ENCODE measurements at regions not wholly inside any gene's neighbourhood (a gene's known extent, or its start where the extent isn't known, plus 50 kb on each side); places are given as distances from the start of the nearest gene placed in this dataset.

- Histone ChIP-seq H3K9me2 (ENCODE audit: insufficient read depth) (no peaks in the 10 kb centered on the region), H4K20me1 (ENCODE audit: insufficient read depth) (no peaks in the 10 kb centered on the region), H3K9me3 (ENCODE audit: control insufficient read depth in 1 of 2, insufficient read depth in 1 of 2, low read depth in 1 of 2, low read length in 2 of 2) (no peaks in the 10 kb centered on the region), H3K79me2 (ENCODE audit: insufficient read depth, low read length) (peaks cover 92% of the 10 kb centered on the region), H2AFZ (ENCODE audit: low read depth, low read length, poor library complexity, severe bottlenecking) (no peak overlapping the region), H3K27me3 (ENCODE audit: insufficient read depth, low read length) (no peaks in the 10 kb centered on the region), H3K36me3 (ENCODE audit: control insufficient read depth in 1 of 2, insufficient read depth in 2 of 2, low read length in 2 of 2) (no peaks in the 10 kb centered on the region), H3K4me1 (ENCODE audit: control insufficient read depth in 1 of 2, insufficient read depth in 2 of 2, low read length in 2 of 2) (peaks cover 91 to 97% of the 10 kb centered on the region in 2 experiments), H3K9ac (ENCODE audit: low read length) (peak overlapping the region; percentile 34), H3K4me3 (replicated peaks in 1 of 2; ENCODE audit: low read depth in 1 of 2, low read length in 2 of 2) (no peak overlapping the region), H3K27ac (ENCODE audit: low read depth, low read length) (peak overlapping the region; percentile 100; the same call in 1 of the 2 replicates), H3K4me2 (ENCODE audit: low read length) (0 out of 2 replicates have a peak overlapping the region, but pooled peaks have one; percentile 9)
- ChIA-PET POLR2A (interaction anchor here (0.7 to 2.3 kb wide), 5 partner anchors 10 to 106 kb away, joined by 3 to 5 read pairs (median 3); no protein-coding TSS in a partner anchor), CTCF (interaction anchor here (0.9 to 2.6 kb wide), 3 partner anchors 9 to 36 kb away, joined by 3 to 8 read pairs (median 5); no protein-coding TSS in a partner anchor), RAD21 (ENCODE audit: low non-redundant PET in 1 of 2, low total read pairs in 2 of 2, uncharacterized antibody in 2 of 2, unreplicated experiment in 2 of 2) (no interaction called here)
- no peak for DNase-seq (ENCODE audit: low read depth, low spot score)
- BruUV-seq (replicated peaks): no TSS peak
- TF ChIP-seq POLR2AphosphoS5 (IDR thresholded peaks at IDR 0.05; ENCODE audit: low read depth, low read length): no peak
- no peak for TF ChIP-seq REST (IDR thresholded peaks at IDR 0.05; ENCODE audit: low read depth)
- no peak for TF ChIP-seq CTCF (IDR thresholded peaks at IDR 0.05 in 2 of 3, conservative IDR thresholded peaks at IDR 0.05 in 1 of 3; ENCODE audit: borderline replicate concordance in 1 of 3, insufficient read depth in 1 of 3, low read depth in 2 of 3, low read length in 2 of 3)
- no peak for TF ChIP-seq POLR2A (IDR thresholded peaks at IDR 0.05; ENCODE audit: borderline replicate concordance, extremely low read depth, insufficient read depth, insufficient read length)
- no peak for TF ChIP-seq ATF3 (IDR thresholded peaks at IDR 0.05)
- no peak for TF ChIP-seq ZBTB33 (IDR thresholded peaks at IDR 0.05; ENCODE audit: extremely low read depth, insufficient replicate concordance, low read length)
- no peak for TF ChIP-seq CBX3 (IDR thresholded peaks at IDR 0.05; ENCODE audit: low read depth)
- no peak for TF ChIP-seq MAX (IDR thresholded peaks at IDR 0.05)
- TF ChIP-seq EGR1 (IDR thresholded peaks at IDR 0.05; ENCODE audit: low read depth): no peak
- TF ChIP-seq ZNF274 (IDR thresholded peaks at IDR 0.05; ENCODE audit: low read depth, low read length): no peak
- no peak for TF ChIP-seq FOSL1 (IDR thresholded peaks at IDR 0.05; ENCODE audit: low read depth)
- TF ChIP-seq SRF (IDR thresholded peaks at IDR 0.05; ENCODE audit: low read depth): no peak
- TF ChIP-seq EZH2 (IDR thresholded peaks at IDR 0.05): no peak
- no peak for TF ChIP-seq JUND (IDR thresholded peaks at IDR 0.05)
- TF ChIP-seq ELF1 (IDR thresholded peaks at IDR 0.05; ENCODE audit: borderline replicate concordance, low read depth): no peak
- no peak for TF ChIP-seq SIN3A (IDR thresholded peaks at IDR 0.05; ENCODE audit: low read depth)
- TF ChIP-seq TCF7L2 (IDR thresholded peaks at IDR 0.05; ENCODE audit: borderline replicate concordance, extremely low read depth, insufficient read depth, insufficient read length): no peak
- ATAC-seq: no peak
- intact Hi-C loops (cut with micrococcal nuclease): no loop called here
These were observed 269.6 kb upstream of the KLF14 start for GRCh38 chr7:131003634-131004033.
